Left lung (tissue), 4 donors: ENCODE measurements at regions not wholly inside any gene's neighbourhood (a gene's known extent, or its start where the extent isn't known, plus 50 kb on each side); places are given as distances from the start of the nearest gene placed in this dataset.
A peak's percentile ranks its signal among the peaks of the same experiment; 100 is the strongest.

Experiments
- ATAC-seq: fragments of 200-7000 bp; cut with Tn5 transposase; one replicate; pipeline ENCODE4 v1.9.1; 2020; ENCODE audit warnings: moderate library complexity
- DNase-seq, 4 donors: peaks; one replicate each; pipeline ENCODE4 v3.0.0-alpha.2; 2013 to 2020
- H3K27ac ChIP-seq, 2 donors: fragments of 200-600 bp; sonication (generic) in 1 of 2; one replicate each; pipeline versions ENCODE4 v1.5.0 to v1.8.0; 2020 to 2021
- H3K27me3 ChIP-seq, 2 donors: fragments of 200-600 bp; sonication (generic) in 1 of 2; one replicate each; pipeline versions ENCODE4 v1.5.0 to v1.8.0; 2020 to 2021
- H3K36me3 ChIP-seq, 2 donors: fragments of 200-600 bp; sonication (generic) in 1 of 2; one replicate each; pipeline versions ENCODE4 v1.5.0 to v1.8.0; 2020 to 2021
- H3K4me1 ChIP-seq, 2 donors: fragments of 200-600 bp; one replicate each; pipeline ENCODE4 v1.8.0; 2021
- H3K4me3 ChIP-seq, 2 donors: fragments of 200-600 bp; sonication (generic) in 1 of 2; one replicate each; pipeline versions ENCODE4 v1.5.0 to v1.8.0; 2020 to 2021; ENCODE audit warnings: mild to moderate bottlenecking in 1 of 2
- H3K9me3 ChIP-seq, 2 donors: fragments of 200-600 bp; sonication (generic) in 1 of 2; one replicate each; pipeline versions ENCODE4 v1.5.0 to v1.8.0; 2020 to 2021
- intact Hi-C, 2 donors: fragments of 100-400 bp; cut with DNase I; formaldehyde crosslinking; loops; one replicate each; pipeline versions ENCODE4 v1.11.2 to v1.14.2; 2022
- TF ChIP-seq, protein P1 (sequence below), 2 donors: fragments of 200-600 bp; sonication (generic) in 1 of 2; IDR thresholded peaks; one replicate each; pipeline versions ENCODE4 v1.5.0 to v1.8.0; 2021; ENCODE audit warnings: antibody characterized with exemption in 2 of 2
- donor health status: DM: no; HTN: yes; CAD: no.
- donor health status: DM: no; HTN: no; CAD: no.

DNA sequence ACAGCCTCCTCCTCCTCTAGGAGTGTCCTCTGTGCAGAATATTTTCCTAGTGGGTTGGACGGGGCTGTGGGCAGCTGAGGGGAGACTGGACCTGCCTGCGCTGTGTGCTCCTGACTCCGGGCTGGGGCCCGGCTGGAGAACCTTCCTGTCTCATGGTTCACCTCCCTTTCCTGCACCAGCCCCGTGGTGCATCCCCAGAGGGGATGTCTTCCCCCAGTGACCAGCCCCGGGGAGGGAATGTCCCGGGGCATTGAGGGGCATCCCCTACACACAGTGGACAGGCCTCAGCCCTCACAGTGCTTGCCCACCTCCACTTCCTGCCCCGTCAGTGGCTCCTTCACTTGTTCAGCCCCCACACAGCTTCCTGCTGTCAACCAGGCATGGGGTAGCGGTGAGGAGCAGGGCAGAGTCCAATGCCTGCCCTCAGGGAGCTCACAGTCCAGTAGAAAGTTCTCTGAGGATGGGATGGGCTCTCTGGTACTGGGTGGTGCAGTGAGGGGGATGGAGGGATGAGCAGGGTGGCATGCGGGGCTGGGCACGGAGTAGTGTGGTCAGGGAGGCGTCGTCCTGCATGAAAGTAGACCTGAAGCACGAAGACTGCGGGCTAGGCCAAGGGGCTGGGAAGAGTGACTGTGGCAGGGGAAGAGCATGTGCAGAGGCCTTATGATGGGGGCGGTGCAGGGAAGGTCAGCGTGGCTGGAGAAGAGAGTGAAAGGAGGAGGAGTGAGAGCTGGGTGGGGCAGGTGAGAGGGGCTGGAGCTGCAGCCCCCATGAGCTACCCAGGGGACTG lies 52.1 kb upstream of the PITX1 start:
- DNase-seq: peak in 1 of 4 donors; percentile 19
- no peak for ATAC-seq
- peaks cover 0 to 25% of the 10 kb centered on the region in 2 donors for H3K27me3 ChIP-seq
- H3K4me3 ChIP-seq: no peak overlapping the region
- no peaks in the 10 kb centered on the region for H3K36me3 ChIP-seq
- H3K27ac ChIP-seq: no peak overlapping the region
- intact Hi-C loops: no loop called here
- peaks cover 0 to 8% of the 10 kb centered on the region in 2 donors for H3K9me3 ChIP-seq
- TF ChIP-seq, protein P1, sequence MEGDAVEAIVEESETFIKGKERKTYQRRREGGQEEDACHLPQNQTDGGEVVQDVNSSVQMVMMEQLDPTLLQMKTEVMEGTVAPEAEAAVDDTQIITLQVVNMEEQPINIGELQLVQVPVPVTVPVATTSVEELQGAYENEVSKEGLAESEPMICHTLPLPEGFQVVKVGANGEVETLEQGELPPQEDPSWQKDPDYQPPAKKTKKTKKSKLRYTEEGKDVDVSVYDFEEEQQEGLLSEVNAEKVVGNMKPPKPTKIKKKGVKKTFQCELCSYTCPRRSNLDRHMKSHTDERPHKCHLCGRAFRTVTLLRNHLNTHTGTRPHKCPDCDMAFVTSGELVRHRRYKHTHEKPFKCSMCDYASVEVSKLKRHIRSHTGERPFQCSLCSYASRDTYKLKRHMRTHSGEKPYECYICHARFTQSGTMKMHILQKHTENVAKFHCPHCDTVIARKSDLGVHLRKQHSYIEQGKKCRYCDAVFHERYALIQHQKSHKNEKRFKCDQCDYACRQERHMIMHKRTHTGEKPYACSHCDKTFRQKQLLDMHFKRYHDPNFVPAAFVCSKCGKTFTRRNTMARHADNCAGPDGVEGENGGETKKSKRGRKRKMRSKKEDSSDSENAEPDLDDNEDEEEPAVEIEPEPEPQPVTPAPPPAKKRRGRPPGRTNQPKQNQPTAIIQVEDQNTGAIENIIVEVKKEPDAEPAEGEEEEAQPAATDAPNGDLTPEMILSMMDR (IDR thresholded peaks at IDR 0.05): no peak
- H3K4me1 ChIP-seq: no peaks in the 10 kb centered on the region

DNA sequence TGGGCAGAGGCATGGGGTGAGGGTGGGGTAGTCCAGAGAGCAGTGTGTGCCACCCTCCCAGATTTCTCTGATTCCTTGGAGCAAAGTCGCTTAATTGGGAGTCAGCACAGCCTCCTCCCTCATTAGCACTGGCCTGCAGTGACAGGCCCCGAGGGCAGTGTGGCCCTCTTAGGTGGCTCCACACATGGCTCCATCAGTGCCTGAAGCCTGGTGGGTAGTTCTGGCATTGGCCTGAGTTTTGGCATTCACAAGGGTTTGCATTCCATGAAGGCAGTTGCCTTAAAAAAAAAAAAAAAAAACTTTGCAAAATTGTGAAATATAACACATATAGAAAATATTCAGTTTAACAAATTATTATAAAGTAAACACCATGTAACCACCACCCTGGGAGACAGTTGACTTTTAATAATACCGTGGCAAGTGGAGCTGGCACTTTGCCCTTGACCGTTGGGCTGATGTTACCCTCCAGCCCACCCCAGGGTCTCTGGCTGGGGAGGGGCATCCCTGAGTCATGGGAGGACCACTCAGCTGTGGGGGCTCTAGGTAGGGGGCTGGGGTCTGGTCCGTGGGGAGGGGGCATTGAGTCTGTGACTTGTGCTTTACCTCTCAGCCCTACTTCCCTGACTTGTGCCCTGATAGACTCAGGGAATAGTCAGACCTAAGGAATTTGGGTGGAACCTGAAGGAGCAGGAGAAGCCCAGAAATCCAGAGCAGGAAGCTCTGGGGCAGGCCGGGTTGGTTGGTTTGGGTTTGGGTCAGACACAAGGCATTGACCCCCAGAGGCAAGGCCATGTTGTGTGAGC lies 51.3 kb upstream of the PITX1 start:
- H3K36me3 ChIP-seq: no peaks in the 10 kb centered on the region
- peaks cover 0 to 25% of the 10 kb centered on the region in 2 donors for H3K27me3 ChIP-seq
- DNase-seq (no peak), ATAC-seq (no peak)
- H3K4me1 ChIP-seq: no peaks in the 10 kb centered on the region
- H3K27ac ChIP-seq: no peak overlapping the region
- no peak overlapping the region for H3K4me3 ChIP-seq
- TF ChIP-seq, protein P1 (IDR thresholded peaks at IDR 0.05): no peak
- H3K9me3 ChIP-seq: peaks cover 0 to 12% of the 10 kb centered on the region in 2 donors
- intact Hi-C loops: no loop called here
